NCI-H187 (cell line): ENCODE measurements at regions not wholly inside any gene's neighbourhood (a gene's known extent, or its start where the extent isn't known, plus 50 kb on each side); places are given as distances from the start of the nearest gene placed in this dataset.
"Not testable (repeated sequence)": the region's sequence is repeated elsewhere in the genome, so short reads cannot be mapped to it uniquely, and the experiment has no call there.

ENCODE experiments used
- DNase-seq, 2 experiments: peaks; one replicate each; lab custom pipeline; 2025; lab: John Stamatoyannopoulos, UW

GRCh38 chr19:30817197-30817596, 445.0 kb downstream of the ZNF536 start:
- no peak for DNase-seq

- DNase-seq: no peak
Observed at GRCh38 chr19:30815889-30816580, 443.9 kb downstream of the ZNF536 start.

- DNase-seq: no peak
Observed at GRCh38 chr19:30812099-30812678, 440.0 kb downstream of the ZNF536 start.

GRCh38 chr19:30811397-30812098, 439.4 kb downstream of the ZNF536 start:
- no peak for DNase-seq

GRCh38 chr19:30810726-30811125, 438.5 kb downstream of the ZNF536 start:
- no peak for DNase-seq

GRCh38 chr19:30807278-30807677, 435.1 kb downstream of the ZNF536 start:
- no peak for DNase-seq

GRCh38 chr19:30806311-30806710, 434.1 kb downstream of the ZNF536 start:
- DNase-seq: no peak

GRCh38 chr19:30804751-30805150, 432.6 kb downstream of the ZNF536 start:
- DNase-seq: no peak

GRCh38 chr19:30804333-30804732, 432.1 kb downstream of the ZNF536 start:
- DNase-seq: not testable (repeated sequence)

- DNase-seq: no peak
Observed at GRCh38 chr19:30802424-30803013, 430.3 kb downstream of the ZNF536 start.

- DNase-seq: no peak
Observed at GRCh38 chr19:30799865-30800755, 427.9 kb downstream of the ZNF536 start.

- no peak for DNase-seq
Observed at GRCh38 chr19:30795727-30796126, 423.5 kb downstream of the ZNF536 start.

GRCh38 chr19:30792561-30793505, 420.6 kb downstream of the ZNF536 start:
- no peak for DNase-seq

- no peak for DNase-seq
Observed at GRCh38 chr19:30791088-30791487, 418.9 kb downstream of the ZNF536 start.

GRCh38 chr19:30790056-30790680, 418.0 kb downstream of the ZNF536 start:
- DNase-seq: no peak

- no peak for DNase-seq
Observed at GRCh38 chr19:30788105-30788765, 416.1 kb downstream of the ZNF536 start.

GRCh38 chr19:30785458-30786137, 413.4 kb downstream of the ZNF536 start:
- DNase-seq: no peak

GRCh38 chr19:30784850-30785457, 412.8 kb downstream of the ZNF536 start:
- peak in 1 of 2 experiments; percentile 17 for DNase-seq

GRCh38 chr19:30783936-30784335, 411.8 kb downstream of the ZNF536 start:
- DNase-seq: no peak
